Liver (tissue), 8 donors: ENCODE measurements at regions not wholly inside any gene's neighbourhood (a gene's known extent, or its start where the extent isn't known, plus 50 kb on each side); places are given as distances from the start of the nearest gene placed in this dataset.

Source experiments
- DNase-seq: peaks from one replicate; pipeline ENCODE4 v3.0.0-alpha.2; 2017; ENCODE audit warnings: low spot score
- H3K27ac ChIP-seq, 2 donors: one replicate each; pipeline ENCODE4 v1.7.0; 2013; ENCODE audit warnings: inconsistent platforms in 2 of 2, low read length in 2 of 2, control low read depth in 1 of 2, low read depth in 1 of 2, mild to moderate bottlenecking in 1 of 2
- H3K27me3 ChIP-seq, 4 donors: one replicate each; pipeline versions ENCODE4 v1.6.1 to v1.7.0; 2013; ENCODE audit warnings: low read length in 3 of 4, inconsistent platforms in 1 of 4, mild to moderate bottlenecking in 1 of 4, moderate library complexity in 1 of 4; ENCODE audit not compliant: control insufficient read depth in 4 of 4, insufficient read depth in 4 of 4
- H3K36me3 ChIP-seq, 4 donors: one replicate each; pipeline versions ENCODE4 v1.6.1 to v1.7.0; 2013; ENCODE audit warnings: low read length in 3 of 4, mild to moderate bottlenecking in 3 of 4, low read depth in 1 of 4, moderate library complexity in 1 of 4; ENCODE audit not compliant: control insufficient read depth in 4 of 4, insufficient read depth in 3 of 4
- H3K4me1 ChIP-seq, 4 donors: one replicate each; pipeline versions ENCODE4 v1.6.1 to v1.7.0; 2013; ENCODE audit warnings: low read length in 3 of 4, mild to moderate bottlenecking in 3 of 4, moderate library complexity in 1 of 4; ENCODE audit not compliant: control insufficient read depth in 4 of 4, insufficient read depth in 4 of 4
- H3K4me3 ChIP-seq, 3 donors: one replicate each; pipeline versions ENCODE4 v1.6.1 to v1.7.0; 2013; ENCODE audit warnings: low read length in 3 of 3, control low read depth in 1 of 3, low read depth in 1 of 3, mild to moderate bottlenecking in 1 of 3
- H3K9ac ChIP-seq, 2 donors: one replicate each; pipeline ENCODE4 v1.7.0; 2013; ENCODE audit warnings: low read length in 2 of 2, mild to moderate bottlenecking in 2 of 2, moderate library complexity in 2 of 2, control low read depth in 1 of 2, low read depth in 1 of 2
- H3K9me3 ChIP-seq, 4 donors: one replicate each; pipeline versions ENCODE4 v1.6.1 to v1.7.0; 2013; ENCODE audit warnings: low read length in 3 of 4; ENCODE audit not compliant: control insufficient read depth in 4 of 4
- FOXA1 ChIP-seq: IDR thresholded peaks from 2 replicates; pipeline ENCODE4 v1.6.1; 2016; ENCODE audit warnings: antibody characterized with exemption
- FOXA2 ChIP-seq: IDR thresholded peaks from 2 replicates; pipeline ENCODE4 v1.6.1; 2016; ENCODE audit warnings: antibody characterized with exemption
- GABPA ChIP-seq, 2 donors: IDR thresholded peaks in 1 of 2; conservative IDR thresholded peaks in 1 of 2; 2 replicates each; pipeline ENCODE4 v1.6.1; 2016; ENCODE audit warnings: antibody characterized with exemption in 2 of 2, mild to moderate bottlenecking in 1 of 2, moderate library complexity in 1 of 2
- HNF4A ChIP-seq, 2 donors: conservative IDR thresholded peaks; 2 replicates each; pipeline ENCODE4 v1.6.1; 2016; ENCODE audit warnings: antibody characterized with exemption in 2 of 2, mild to moderate bottlenecking in 2 of 2
- HNF4G ChIP-seq: IDR thresholded peaks from 2 replicates; pipeline ENCODE4 v1.6.1; 2016; ENCODE audit warnings: antibody characterized with exemption
- JUND ChIP-seq, 2 donors: IDR thresholded peaks; 2 replicates each; pipeline ENCODE4 v1.6.1; 2016; ENCODE audit warnings: antibody characterized with exemption in 2 of 2
- RAD21 ChIP-seq, 2 donors: IDR thresholded peaks; 2 replicates each; pipeline ENCODE4 v1.6.1; 2016; ENCODE audit warnings: antibody characterized with exemption in 2 of 2, mild to moderate bottlenecking in 2 of 2
- REST ChIP-seq: IDR thresholded peaks from 2 replicates; pipeline ENCODE4 v1.6.1; 2016; ENCODE audit warnings: antibody characterized with exemption, mild to moderate bottlenecking
- RXRA ChIP-seq, 2 donors: IDR thresholded peaks; 2 replicates each; pipeline ENCODE4 v1.6.1; 2017 to 2018; ENCODE audit warnings: antibody characterized with exemption in 2 of 2, mild to moderate bottlenecking in 1 of 2
- SP1 ChIP-seq: IDR thresholded peaks from 2 replicates; pipeline ENCODE4 v1.6.1; 2018; ENCODE audit warnings: antibody characterized with exemption, mild to moderate bottlenecking
- YY1 ChIP-seq: IDR thresholded peaks from 2 replicates; pipeline ENCODE4 v1.6.1; 2016; ENCODE audit warnings: antibody characterized with exemption, mild to moderate bottlenecking
- WGBS: extraction: QIAGEN DNeasy Blood & Tissue Kit; methylation state at CpG from one replicate; pipeline ENCODE4 v1.1.7; 2013; 5-methylcytosine and 5-hydroxymethylcytosine counted together
- TF ChIP-seq, protein P1 (sequence below): IDR thresholded peaks from 2 replicates; pipeline ENCODE4 v1.6.1; 2016; ENCODE audit warnings: antibody characterized with exemption
- TF ChIP-seq, protein P2 (sequence below): IDR thresholded peaks from 2 replicates; pipeline ENCODE4 v1.6.1; 2016; ENCODE audit warnings: antibody characterized with exemption
- TF ChIP-seq, protein P3 (sequence below): fragments of 150-350 bp; IDR thresholded peaks from 2 replicates; pipeline ENCODE4 v1.5.1; 2017; ENCODE audit warnings: improper control_type of control experiment, low read depth, low read length; ENCODE audit not compliant: missing input control
- donor health status: healthy.
- donor health status: healthy.
- donor health status: healthy.
- donor health status: healthy.
- donor health status: healthy.

GRCh38 chr20:39654171-39654570, 692.0 kb downstream of the DHX35 start (continued):
- TF ChIP-seq, protein P1, sequence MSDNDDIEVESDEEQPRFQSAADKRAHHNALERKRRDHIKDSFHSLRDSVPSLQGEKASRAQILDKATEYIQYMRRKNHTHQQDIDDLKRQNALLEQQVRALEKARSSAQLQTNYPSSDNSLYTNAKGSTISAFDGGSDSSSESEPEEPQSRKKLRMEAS: no peak
- TF ChIP-seq RAD21 (IDR thresholded peaks at IDR 0.05): no peak
- no peak for TF ChIP-seq HNF4A (conservative IDR thresholded peaks at IDR 0.05)
- no peak for TF ChIP-seq HNF4G
- TF ChIP-seq FOXA2: no peak
- no peak for TF ChIP-seq REST

DNA sequence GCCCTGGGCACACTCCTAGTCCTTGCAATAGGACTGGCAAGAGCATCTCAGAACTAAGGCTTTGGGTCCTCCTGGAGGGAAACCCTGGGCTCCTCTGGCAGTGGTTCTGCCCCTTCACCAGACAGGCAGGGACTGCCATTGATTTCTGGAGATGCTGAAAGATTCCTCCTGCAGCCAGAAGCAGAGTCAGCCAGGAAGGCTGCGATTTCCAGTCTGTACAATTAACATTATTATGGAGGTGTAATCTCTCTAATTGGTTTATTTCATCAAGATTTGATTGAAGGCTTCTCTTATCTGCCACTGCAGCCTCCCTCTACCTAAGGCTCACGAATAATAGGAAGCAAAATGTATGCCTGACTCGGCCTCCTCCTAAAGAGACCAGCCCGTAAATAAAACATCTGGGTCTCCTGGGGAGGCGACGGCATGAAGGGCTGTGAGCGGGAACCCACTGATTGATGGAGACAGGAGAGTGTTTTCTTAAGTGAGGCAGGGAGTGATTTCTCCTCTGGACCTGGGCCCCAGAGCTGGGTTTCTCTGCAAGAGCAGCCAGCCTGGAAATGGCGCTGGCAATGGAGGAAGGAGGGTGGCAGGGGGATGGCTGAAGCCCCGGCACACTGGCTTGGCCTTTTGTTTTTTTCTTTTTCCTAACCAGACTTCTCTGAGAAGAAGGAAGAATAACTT, 689.6 kb downstream of the DHX35 start:
- DNase-seq: no peak
- Histone ChIP-seq H3K27me3 (no peaks in the 10 kb centered on the region), H3K9me3 (no peaks in the 10 kb centered on the region), H3K4me1 (peaks cover 0 to 15% (median 5%) of the 10 kb centered on the region in 4 donors), H3K27ac (no peak overlapping the region), H3K9ac (no peak overlapping the region), H3K4me3 (no peak overlapping the region), H3K36me3 (no peaks in the 10 kb centered on the region)
- TF ChIP-seq, protein P1: no peak
- TF ChIP-seq FOXA2: no peak
- no peak for TF ChIP-seq YY1
- TF ChIP-seq HNF4A (conservative IDR thresholded peaks at IDR 0.05): no peak
- no peak for TF ChIP-seq FOXA1
- TF ChIP-seq, protein P2, sequence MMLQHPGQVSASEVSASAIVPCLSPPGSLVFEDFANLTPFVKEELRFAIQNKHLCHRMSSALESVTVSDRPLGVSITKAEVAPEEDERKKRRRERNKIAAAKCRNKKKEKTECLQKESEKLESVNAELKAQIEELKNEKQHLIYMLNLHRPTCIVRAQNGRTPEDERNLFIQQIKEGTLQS: no peak
- no peak for TF ChIP-seq REST
- TF ChIP-seq SP1: no peak
- TF ChIP-seq JUND (IDR thresholded peaks at IDR 0.05): no peak
- no peak for TF ChIP-seq RXRA (IDR thresholded peaks at IDR 0.05)
- TF ChIP-seq GABPA (IDR thresholded peaks at IDR 0.05 in 1 of 2, conservative IDR thresholded peaks at IDR 0.05 in 1 of 2): no peak
- no peak for TF ChIP-seq HNF4G
- TF ChIP-seq, protein P3, sequence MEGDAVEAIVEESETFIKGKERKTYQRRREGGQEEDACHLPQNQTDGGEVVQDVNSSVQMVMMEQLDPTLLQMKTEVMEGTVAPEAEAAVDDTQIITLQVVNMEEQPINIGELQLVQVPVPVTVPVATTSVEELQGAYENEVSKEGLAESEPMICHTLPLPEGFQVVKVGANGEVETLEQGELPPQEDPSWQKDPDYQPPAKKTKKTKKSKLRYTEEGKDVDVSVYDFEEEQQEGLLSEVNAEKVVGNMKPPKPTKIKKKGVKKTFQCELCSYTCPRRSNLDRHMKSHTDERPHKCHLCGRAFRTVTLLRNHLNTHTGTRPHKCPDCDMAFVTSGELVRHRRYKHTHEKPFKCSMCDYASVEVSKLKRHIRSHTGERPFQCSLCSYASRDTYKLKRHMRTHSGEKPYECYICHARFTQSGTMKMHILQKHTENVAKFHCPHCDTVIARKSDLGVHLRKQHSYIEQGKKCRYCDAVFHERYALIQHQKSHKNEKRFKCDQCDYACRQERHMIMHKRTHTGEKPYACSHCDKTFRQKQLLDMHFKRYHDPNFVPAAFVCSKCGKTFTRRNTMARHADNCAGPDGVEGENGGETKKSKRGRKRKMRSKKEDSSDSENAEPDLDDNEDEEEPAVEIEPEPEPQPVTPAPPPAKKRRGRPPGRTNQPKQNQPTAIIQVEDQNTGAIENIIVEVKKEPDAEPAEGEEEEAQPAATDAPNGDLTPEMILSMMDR: no peak
- no peak for TF ChIP-seq RAD21 (IDR thresholded peaks at IDR 0.05)
- WGBS: 69% methylated on average over 9 of the region's 9 CpGs
